ENCODE measurements at regions not wholly inside any gene's neighbourhood (a gene's known extent, or its start where the extent isn't known, plus 50 kb on each side); places are given as distances from the start of the nearest gene placed in this dataset.

GRCh38 chr13:75115171-75115570, 366.8 kb downstream of the TBC1D4 start:
- Histone ChIP-seq H3K4me3 (ENCODE audit: low read depth, low read length, poor library complexity, severe bottlenecking) (no peak overlapping the region), H2AFZ (ENCODE audit: low read length) (no peak overlapping the region), H3K9me2 (ENCODE audit: low read depth, low read length) (no peaks in the 10 kb centered on the region), H3K27ac (ENCODE audit: low read depth, low read length, poor library complexity, severe bottlenecking) (no peak overlapping the region), H3K9me3 (ENCODE audit: low read length) (no peaks in the 10 kb centered on the region), H3K4me1 (ENCODE audit: insufficient read depth, low read length, severe bottlenecking) (no peaks in the 10 kb centered on the region), H3K36me3 (ENCODE audit: insufficient read depth, low read length) (no peaks in the 10 kb centered on the region), H3K9ac (ENCODE audit: low read length) (no peak overlapping the region), H4K20me1 (ENCODE audit: insufficient read depth, low read length) (no peaks in the 10 kb centered on the region), H3F3A (ENCODE audit: insufficient read depth, low read length) (no peaks in the 10 kb centered on the region), H3K4me2 (ENCODE audit: low read length) (no peak overlapping the region), H3K27me3 (ENCODE audit: insufficient read depth, low read length) (no peaks in the 10 kb centered on the region), H3K79me2 (ENCODE audit: insufficient read depth, low read length) (no peaks in the 10 kb centered on the region)
- TF ChIP-seq EZH2 (IDR thresholded peaks at IDR 0.05; ENCODE audit: borderline replicate concordance, low read length): no peak
- TF ChIP-seq CTCF (IDR thresholded peaks at IDR 0.05; ENCODE audit: low read length): no peak

- no peaks in the 10 kb centered on the region for H3K27me3 ChIP-seq (ENCODE audit: insufficient read depth, low read length)
- H3K79me2 ChIP-seq (ENCODE audit: insufficient read depth, low read length): no peaks in the 10 kb centered on the region
- H3K9me3 ChIP-seq (ENCODE audit: low read length): no peaks in the 10 kb centered on the region
- no peak overlapping the region for H3K4me2 ChIP-seq (ENCODE audit: low read length)
- TF ChIP-seq CTCF (IDR thresholded peaks at IDR 0.05; ENCODE audit: low read length) (no peak), EZH2 (IDR thresholded peaks at IDR 0.05; ENCODE audit: borderline replicate concordance, low read length) (no peak)
- no peaks in the 10 kb centered on the region for H3K4me1 ChIP-seq (ENCODE audit: insufficient read depth, low read length, severe bottlenecking)
- H3K36me3 ChIP-seq (ENCODE audit: insufficient read depth, low read length): no peaks in the 10 kb centered on the region
- no peak overlapping the region for H3K9ac ChIP-seq (ENCODE audit: low read length)
- no peaks in the 10 kb centered on the region for H4K20me1 ChIP-seq (ENCODE audit: insufficient read depth, low read length)
- H3K27ac ChIP-seq (ENCODE audit: low read depth, low read length, poor library complexity, severe bottlenecking): no peak overlapping the region
- no peaks in the 10 kb centered on the region for H3F3A ChIP-seq (ENCODE audit: insufficient read depth, low read length)
- no peaks in the 10 kb centered on the region for H3K9me2 ChIP-seq (ENCODE audit: low read depth, low read length)
- H2AFZ ChIP-seq (ENCODE audit: low read length): no peak overlapping the region
- H3K4me3 ChIP-seq (ENCODE audit: low read depth, low read length, poor library complexity, severe bottlenecking): no peak overlapping the region
Measured at GRCh38 chr13:75103976-75104375, 378.0 kb downstream of the TBC1D4 start.

GRCh38 chr13:75102001-75102716, 379.8 kb downstream of the TBC1D4 start:
- Histone ChIP-seq H3K27ac (ENCODE audit: low read depth, low read length, poor library complexity, severe bottlenecking) (no peak overlapping the region), H3K4me2 (ENCODE audit: low read length) (no peak overlapping the region), H3K4me1 (ENCODE audit: insufficient read depth, low read length, severe bottlenecking) (no peaks in the 10 kb centered on the region), H3K9me2 (ENCODE audit: low read depth, low read length) (no peaks in the 10 kb centered on the region), H3F3A (ENCODE audit: insufficient read depth, low read length) (no peaks in the 10 kb centered on the region), H3K79me2 (ENCODE audit: insufficient read depth, low read length) (no peaks in the 10 kb centered on the region), H4K20me1 (ENCODE audit: insufficient read depth, low read length) (no peaks in the 10 kb centered on the region), H3K36me3 (ENCODE audit: insufficient read depth, low read length) (no peaks in the 10 kb centered on the region), H3K4me3 (ENCODE audit: low read depth, low read length, poor library complexity, severe bottlenecking) (no peak overlapping the region), H3K9ac (ENCODE audit: low read length) (no peak overlapping the region), H3K27me3 (ENCODE audit: insufficient read depth, low read length) (no peaks in the 10 kb centered on the region), H3K9me3 (ENCODE audit: low read length) (no peaks in the 10 kb centered on the region), H2AFZ (ENCODE audit: low read length) (no peak overlapping the region)
- TF ChIP-seq EZH2 (IDR thresholded peaks at IDR 0.05; ENCODE audit: borderline replicate concordance, low read length) (no peak), CTCF (IDR thresholded peaks at IDR 0.05; ENCODE audit: low read length) (no peak)

Measured in OCI-LY1 (cell line).